Muscle layer of duodenum (tissue), 2 donors: ENCODE measurements at regions not wholly inside any gene's neighbourhood (a gene's known extent, or its start where the extent isn't known, plus 50 kb on each side); places are given as distances from the start of the nearest gene placed in this dataset.

Source experiments
- H3K27ac ChIP-seq: one replicate; pipeline ENCODE4 v1.7.0; 2013; ENCODE audit warnings: mild to moderate bottlenecking, low read length
- H3K27me3 ChIP-seq: one replicate; pipeline ENCODE4 v1.7.0; 2013; ENCODE audit warnings: low read depth, mild to moderate bottlenecking, control low read depth, low read length
- H3K36me3 ChIP-seq, 2 donors: one replicate each; pipeline ENCODE4 v1.7.0; 2013; ENCODE audit warnings: low read length in 2 of 2, control low read depth in 1 of 2, mild to moderate bottlenecking in 1 of 2; ENCODE audit not compliant: insufficient read depth in 2 of 2, control insufficient read depth in 1 of 2
- H3K4me1 ChIP-seq, 2 donors: one replicate each; pipeline ENCODE4 v1.7.0; 2013; ENCODE audit warnings: low read length in 2 of 2, mild to moderate bottlenecking in 2 of 2, control low read depth in 1 of 2, moderate library complexity in 1 of 2; ENCODE audit not compliant: insufficient read depth in 2 of 2, control insufficient read depth in 1 of 2
- H3K4me3 ChIP-seq, 2 donors: one replicate each; pipeline ENCODE4 v1.7.0; 2013; ENCODE audit warnings: low read length in 2 of 2, low read depth in 1 of 2, mild to moderate bottlenecking in 1 of 2
- H3K9me3 ChIP-seq, 2 donors: one replicate each; pipeline ENCODE4 v1.7.0; 2013; ENCODE audit warnings: low read length in 2 of 2, control low read depth in 1 of 2, mild to moderate bottlenecking in 1 of 2; ENCODE audit not compliant: control insufficient read depth in 1 of 2
- donor health status: healthy.

DNA sequence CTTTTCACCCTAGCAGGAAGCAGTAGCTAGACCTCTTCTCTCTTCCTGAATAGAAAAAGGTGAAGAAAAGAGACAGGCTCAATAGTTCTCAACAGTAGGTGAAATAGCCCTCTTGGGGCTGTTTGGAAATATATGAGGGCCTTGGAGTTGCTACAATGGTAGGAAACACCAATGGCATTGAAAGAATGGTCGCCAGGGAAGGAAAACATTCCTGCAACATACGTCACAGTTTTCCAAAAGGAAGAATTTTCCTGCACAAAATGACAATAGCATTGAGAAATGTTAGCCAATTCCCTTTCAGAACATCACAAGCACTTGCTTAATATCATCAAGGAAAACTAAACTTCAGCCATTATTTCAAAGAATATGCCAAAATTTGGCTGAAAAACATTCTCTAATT is 484.5 kb downstream of the IGSF11 start:
- no peaks in the 10 kb centered on the region for H3K9me3 ChIP-seq
- no peak overlapping the region for H3K4me3 ChIP-seq
- H3K36me3 ChIP-seq = no peaks in the 10 kb centered on the region
- no peaks in the 10 kb centered on the region for H3K27me3 ChIP-seq
- no peaks in the 10 kb centered on the region for H3K4me1 ChIP-seq
- H3K27ac ChIP-seq = no peak overlapping the region

DNA sequence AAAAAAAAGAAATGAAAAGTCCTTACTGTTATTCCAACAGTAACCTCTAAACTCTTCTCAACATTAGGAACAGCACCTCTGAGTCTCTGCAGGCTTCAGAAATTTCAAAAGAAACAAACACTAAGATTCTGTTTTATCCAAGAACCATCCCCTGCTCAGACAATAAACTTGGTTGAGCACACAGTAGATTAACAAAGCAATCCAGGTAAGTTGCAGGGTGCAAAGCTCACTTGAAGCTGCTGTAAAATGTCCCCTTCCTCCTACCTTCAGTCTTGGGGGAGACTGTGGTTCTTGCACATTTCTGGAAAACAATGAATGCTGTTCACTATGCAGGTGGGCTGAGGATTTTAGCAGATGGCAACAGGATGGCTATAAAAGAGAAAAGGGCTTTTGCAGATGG is 484.1 kb downstream of the IGSF11 start:
- Histone ChIP-seq H3K4me3 (no peak overlapping the region), H3K36me3 (no peaks in the 10 kb centered on the region), H3K4me1 (no peaks in the 10 kb centered on the region), H3K27ac (no peak overlapping the region), H3K9me3 (no peaks in the 10 kb centered on the region), H3K27me3 (no peaks in the 10 kb centered on the region)

DNA sequence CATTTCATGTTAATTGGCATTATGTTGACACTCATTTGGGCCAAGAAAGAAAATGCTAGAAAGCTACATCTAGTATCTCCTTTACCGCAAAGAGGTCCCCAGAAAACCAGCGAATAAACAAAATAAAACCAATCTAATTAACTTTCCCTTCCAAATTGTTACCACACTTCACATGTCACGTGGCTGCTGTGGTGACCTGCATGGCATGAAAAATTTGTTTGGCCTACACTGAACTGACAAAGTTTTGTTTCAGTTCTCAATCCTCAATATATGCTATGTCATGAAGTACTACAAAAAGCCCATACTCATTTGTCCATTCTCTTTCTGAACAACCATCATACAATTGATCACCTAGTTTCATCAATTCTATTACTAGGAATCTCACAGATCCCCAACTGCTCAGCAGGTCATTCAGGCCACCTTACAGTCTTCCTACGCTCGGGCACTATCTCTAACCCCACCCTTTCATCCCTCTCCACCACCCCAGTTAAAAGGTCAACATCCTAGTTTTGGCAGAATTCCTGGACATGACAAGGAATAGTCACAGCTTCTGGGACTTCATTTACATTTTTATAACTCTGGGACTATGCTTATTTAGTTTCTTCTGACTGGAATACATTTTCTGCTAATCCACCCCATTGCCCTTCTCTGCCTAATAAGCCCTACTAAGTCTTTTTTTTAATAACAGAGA is 480.4 kb downstream of the IGSF11 start:
- H3K27me3 ChIP-seq = no peaks in the 10 kb centered on the region
- H3K27ac ChIP-seq = no peak overlapping the region
- no peaks in the 10 kb centered on the region for H3K4me1 ChIP-seq
- no peaks in the 10 kb centered on the region for H3K36me3 ChIP-seq
- H3K9me3 ChIP-seq = no peaks in the 10 kb centered on the region
- no peak overlapping the region for H3K4me3 ChIP-seq

DNA sequence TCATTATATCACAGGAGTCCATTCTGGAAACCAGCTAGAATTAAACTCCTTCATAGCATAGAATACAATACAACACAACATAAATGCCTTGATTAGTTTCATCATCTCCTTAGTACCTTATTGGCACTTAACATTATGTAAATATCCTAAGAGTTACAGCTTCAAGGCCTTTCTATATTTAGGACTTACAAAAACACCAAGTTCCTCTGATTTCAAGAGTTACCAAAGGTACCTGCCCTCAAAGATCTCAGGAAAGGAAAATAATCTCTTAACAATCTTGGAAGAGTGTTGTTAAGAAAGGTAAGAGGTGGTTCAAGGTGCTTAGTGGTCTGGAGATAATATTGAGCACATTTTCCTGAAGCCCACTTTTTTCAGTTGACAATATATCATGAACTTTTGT is 477.7 kb downstream of the IGSF11 start:
- Histone ChIP-seq H3K9me3 (no peaks in the 10 kb centered on the region), H3K4me3 (no peak overlapping the region), H3K27ac (no peak overlapping the region), H3K4me1 (no peaks in the 10 kb centered on the region), H3K27me3 (no peaks in the 10 kb centered on the region), H3K36me3 (no peaks in the 10 kb centered on the region)

DNA sequence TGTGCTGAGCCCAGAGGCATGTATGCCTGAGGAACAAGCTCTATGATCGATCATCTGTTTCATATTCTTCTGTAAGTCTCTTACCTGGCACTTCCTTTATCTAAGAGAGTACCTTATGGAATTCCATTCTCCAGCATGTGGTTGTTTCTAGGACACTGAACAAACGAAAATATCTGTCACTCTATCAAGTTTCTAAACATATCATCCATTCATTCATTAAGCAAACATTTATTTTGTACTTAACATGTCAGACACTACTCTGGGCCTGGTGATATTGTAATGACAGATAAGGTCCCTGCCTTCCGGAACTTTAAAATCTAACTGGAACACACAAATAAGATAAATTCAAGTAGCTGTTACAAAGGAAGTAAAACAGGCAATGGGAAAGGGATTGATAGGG is 477.1 kb downstream of the IGSF11 start:
- H3K4me3 ChIP-seq = no peak overlapping the region
- no peaks in the 10 kb centered on the region for H3K27me3 ChIP-seq
- no peaks in the 10 kb centered on the region for H3K4me1 ChIP-seq
- no peak overlapping the region for H3K27ac ChIP-seq
- H3K36me3 ChIP-seq = no peaks in the 10 kb centered on the region
- H3K9me3 ChIP-seq = no peaks in the 10 kb centered on the region

DNA sequence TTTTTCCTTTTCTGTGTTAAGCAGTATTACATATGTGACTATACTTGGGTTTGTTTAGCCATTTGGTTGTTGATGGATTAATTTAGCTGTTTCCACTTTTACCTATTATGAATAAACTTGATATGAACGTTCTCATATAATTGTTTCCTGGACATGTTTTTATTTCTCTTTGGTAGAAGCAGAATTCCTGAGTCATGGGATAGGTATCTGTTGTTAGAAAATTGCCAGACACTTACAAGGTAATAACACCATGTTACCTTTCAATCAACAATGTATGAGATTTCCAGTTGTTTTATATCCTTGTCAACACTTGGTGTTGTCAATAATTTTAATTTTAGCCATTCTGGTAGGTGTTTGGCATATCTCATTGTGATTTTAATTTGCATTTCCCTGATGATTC is 475.4 kb downstream of the IGSF11 start:
- no peaks in the 10 kb centered on the region for H3K36me3 ChIP-seq
- H3K4me3 ChIP-seq = no peak overlapping the region
- H3K9me3 ChIP-seq = no peaks in the 10 kb centered on the region
- no peaks in the 10 kb centered on the region for H3K4me1 ChIP-seq
- H3K27ac ChIP-seq = no peak overlapping the region
- no peaks in the 10 kb centered on the region for H3K27me3 ChIP-seq

DNA sequence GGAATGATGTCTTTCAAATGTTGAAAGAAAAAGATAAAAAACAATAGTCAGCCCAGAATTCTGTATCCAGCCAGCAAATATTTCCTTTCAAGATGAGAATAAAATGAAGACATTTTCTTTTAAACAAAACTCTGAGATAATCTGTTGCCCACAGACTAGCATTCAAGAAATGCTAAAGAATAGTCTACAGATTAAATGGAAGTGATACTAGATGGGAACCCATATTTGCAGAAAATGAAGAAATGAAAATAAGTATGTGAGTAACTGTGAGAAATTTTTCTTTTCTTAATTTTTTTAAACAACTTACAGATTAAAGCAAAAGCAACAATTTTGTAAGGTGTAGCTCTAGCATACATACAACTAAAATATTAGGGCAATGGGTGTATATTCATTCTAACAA is 469.8 kb downstream of the IGSF11 start:
- Histone ChIP-seq H3K9me3 (no peaks in the 10 kb centered on the region), H3K4me3 (no peak overlapping the region), H3K27ac (no peak overlapping the region), H3K27me3 (no peaks in the 10 kb centered on the region), H3K36me3 (no peaks in the 10 kb centered on the region), H3K4me1 (no peaks in the 10 kb centered on the region)

DNA sequence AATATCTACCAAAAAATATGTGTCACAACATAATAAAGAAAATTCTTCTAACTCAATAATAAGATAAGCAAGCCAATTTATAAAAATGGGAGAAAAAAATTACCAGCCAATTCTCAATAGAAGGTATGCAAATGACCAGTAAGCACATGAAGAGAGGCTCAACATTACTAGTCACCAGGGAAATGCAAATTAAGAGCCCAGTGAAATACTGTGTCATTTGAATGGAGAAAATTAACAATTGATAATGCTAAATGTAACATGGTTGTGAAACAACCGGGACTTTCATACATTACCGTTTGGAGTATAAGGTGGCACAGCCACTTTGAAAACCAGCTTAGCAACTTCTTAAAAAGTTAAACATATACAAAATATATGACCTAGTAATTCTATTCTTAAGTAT is 460.7 kb downstream of the IGSF11 start:
- Histone ChIP-seq H3K4me3 (no peak overlapping the region), H3K27ac (no peak overlapping the region), H3K4me1 (peaks cover 0 to 7% of the 10 kb centered on the region in 2 donors), H3K27me3 (no peaks in the 10 kb centered on the region), H3K9me3 (no peaks in the 10 kb centered on the region), H3K36me3 (no peaks in the 10 kb centered on the region)

DNA sequence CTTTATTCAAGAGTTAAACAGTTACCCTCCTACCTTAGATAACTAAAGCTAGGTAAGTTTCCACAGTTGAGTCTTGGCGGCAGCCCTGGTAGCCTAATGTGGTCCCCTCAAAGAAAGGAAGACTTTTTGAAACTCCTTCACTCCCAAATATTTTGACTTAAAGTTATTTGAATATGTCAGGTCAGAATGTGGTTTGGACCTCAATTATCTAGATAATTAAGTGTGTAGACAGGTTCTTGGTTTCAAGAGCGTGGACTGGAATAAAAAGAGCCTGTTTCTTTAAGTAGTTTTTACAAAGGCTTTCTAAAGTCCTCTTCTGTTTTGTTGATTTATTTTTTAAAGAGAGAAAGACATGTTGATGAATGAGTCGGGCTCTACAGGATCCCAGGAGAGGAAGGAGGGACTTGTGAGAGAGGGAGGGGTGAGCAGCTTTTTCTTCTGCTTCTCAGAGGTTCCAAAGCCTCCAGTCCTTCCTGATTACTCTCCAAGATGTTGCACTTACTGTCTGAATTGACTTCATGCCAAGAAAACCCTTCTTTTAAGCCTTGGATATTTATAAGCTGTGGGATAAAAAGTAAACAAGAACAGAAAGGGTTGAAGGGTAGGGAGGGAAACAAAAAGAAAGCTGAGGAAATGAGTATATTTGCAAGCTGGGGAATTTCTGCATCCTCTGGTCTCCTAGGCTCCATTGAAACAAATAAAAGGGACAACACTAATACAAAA is 457.4 kb downstream of the IGSF11 start:
- Histone ChIP-seq H3K27me3 (no peaks in the 10 kb centered on the region), H3K9me3 (no peaks in the 10 kb centered on the region), H3K27ac (no peak overlapping the region), H3K36me3 (no peaks in the 10 kb centered on the region), H3K4me3 (no peak overlapping the region), H3K4me1 (peaks cover 0 to 7% of the 10 kb centered on the region in 2 donors)

DNA sequence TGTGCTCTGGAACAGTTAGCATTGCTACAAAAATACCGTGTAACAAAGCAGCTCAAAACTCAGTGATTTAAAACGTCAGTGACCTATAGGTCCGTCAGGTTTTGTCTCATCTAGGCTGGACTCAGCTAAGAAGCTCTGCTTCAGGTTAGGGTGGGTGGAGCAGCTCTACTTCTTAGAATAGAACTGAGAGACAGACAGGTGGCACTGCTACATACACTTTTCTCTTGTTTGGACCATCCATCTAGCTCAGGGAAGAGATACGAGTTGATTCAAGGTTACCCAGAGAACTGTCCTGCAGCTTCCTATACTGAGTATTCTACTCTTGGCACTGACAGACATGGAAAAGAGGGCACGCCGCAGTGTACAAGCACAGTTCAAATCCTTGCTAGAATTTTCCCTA is 456.1 kb downstream of the IGSF11 start:
- Histone ChIP-seq H3K27ac (no peak overlapping the region), H3K27me3 (no peaks in the 10 kb centered on the region), H3K4me3 (no peak overlapping the region), H3K36me3 (no peaks in the 10 kb centered on the region), H3K9me3 (no peaks in the 10 kb centered on the region), H3K4me1 (peaks cover 0 to 7% of the 10 kb centered on the region in 2 donors)

DNA sequence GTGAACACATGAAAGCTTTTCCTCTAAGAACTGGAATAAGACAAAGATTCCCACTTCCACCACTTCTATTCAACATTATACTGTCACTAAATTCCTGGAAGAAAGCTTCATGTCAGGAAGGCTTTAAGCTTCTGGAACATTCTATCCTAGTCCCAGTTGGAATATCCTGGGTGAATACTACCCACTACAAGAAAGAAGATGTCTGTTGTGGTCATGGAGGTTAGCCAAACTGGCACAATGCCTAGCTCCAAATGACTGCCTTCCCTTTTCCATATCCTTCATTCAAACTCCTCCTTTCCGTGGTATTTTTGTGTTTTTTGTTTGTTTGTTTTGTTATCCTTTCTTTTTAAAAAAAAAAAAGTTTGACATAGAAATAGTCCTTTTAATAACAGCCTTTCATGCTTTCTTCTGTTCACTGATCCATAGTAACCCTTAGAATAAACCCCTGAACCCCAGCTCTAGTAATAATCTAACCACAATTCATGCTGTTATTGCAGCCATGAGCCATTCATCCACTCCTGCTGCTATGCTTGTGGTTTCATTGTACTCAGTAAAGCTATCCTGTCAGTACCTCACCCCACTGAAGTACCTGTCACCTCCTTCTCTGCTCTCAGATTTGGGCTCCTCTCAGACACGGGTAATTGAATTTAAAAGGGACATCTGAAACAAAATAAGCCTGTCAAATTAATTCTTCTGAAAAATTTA is 447.5 kb downstream of the IGSF11 start:
- H3K36me3 ChIP-seq = no peaks in the 10 kb centered on the region
- no peaks in the 10 kb centered on the region for H3K4me1 ChIP-seq
- H3K27ac ChIP-seq = no peak overlapping the region
- H3K27me3 ChIP-seq = no peaks in the 10 kb centered on the region
- no peak overlapping the region for H3K4me3 ChIP-seq
- H3K9me3 ChIP-seq = no peaks in the 10 kb centered on the region
